ENCODE measurements at regions not wholly inside any gene's neighbourhood (a gene's known extent, or its start where the extent isn't known, plus 50 kb on each side); places are given as distances from the start of the nearest gene placed in this dataset.

GRCh38 chr15:100735129-100736053 lies 133.0 kb downstream of the ASB7 start:
- DNase-seq, result no peak

GRCh38 chr15:100737214-100737613 lies 134.8 kb downstream of the ASB7 start:
- no peak for DNase-seq

DNA sequence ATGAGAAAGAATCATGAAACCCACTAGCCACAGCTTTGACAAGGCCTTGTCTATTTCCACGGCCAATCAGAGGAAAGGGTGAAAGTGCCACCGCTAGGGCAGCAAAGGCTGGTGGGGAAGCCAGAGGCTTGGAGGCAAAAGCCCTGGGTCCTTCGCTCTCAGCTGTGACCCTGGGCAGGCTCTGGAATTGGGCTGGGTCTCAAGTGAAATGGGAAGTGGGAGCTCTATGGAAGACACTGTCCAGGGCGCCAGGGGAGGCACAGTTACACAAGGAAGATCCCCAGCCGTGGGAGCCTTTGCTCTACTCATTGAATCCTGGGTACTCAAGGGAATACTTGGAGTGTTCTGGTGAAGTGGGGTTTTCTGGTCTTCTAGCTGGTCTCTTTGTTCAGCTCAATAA lies 136.2 kb downstream of the ASB7 start:
- no peak for DNase-seq

GRCh38 chr15:100740138-100740537 lies 137.7 kb downstream of the ASB7 start:
- no peak for DNase-seq

DNA sequence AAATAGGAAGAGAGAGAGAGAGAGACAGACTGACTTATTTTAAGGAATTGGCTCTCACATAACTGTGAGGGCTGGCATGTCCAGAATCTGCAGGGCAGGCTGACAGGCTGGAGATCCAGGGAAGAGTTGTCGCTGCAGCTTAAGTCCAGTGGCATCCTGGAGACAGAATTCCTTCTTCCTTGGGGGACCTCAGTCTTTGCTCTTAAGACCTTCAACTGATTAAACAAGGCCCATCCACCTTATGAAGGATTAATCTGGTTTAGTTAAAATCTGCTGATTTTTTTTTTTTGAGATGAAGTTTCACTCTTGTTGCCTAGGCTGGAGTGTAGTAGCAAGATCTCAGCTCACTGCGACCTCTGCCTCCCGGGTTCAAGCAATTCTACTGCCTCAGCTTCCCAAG lies 128.0 kb upstream of the ALDH1A3 start:
- no peak for DNase-seq

DNA sequence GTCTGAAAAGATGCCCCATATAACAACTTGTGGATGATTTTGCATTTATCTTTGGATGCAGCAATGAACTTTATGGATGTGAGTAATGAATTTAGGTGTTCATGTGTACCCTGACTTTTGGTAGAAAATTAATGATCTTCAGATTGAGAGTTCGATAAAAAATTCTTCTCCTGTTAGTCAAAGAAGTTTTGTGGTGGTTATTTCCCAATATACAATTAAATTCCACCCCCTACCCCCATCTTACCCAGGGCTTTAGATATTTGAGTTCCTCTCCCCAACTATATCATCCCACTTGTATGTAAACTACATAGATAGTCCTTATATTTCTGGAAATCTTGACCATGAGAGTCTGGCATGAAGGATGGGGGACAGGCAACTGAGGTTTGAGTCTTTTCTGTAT lies 126.1 kb upstream of the ALDH1A3 start:
- no peak for DNase-seq

DNA sequence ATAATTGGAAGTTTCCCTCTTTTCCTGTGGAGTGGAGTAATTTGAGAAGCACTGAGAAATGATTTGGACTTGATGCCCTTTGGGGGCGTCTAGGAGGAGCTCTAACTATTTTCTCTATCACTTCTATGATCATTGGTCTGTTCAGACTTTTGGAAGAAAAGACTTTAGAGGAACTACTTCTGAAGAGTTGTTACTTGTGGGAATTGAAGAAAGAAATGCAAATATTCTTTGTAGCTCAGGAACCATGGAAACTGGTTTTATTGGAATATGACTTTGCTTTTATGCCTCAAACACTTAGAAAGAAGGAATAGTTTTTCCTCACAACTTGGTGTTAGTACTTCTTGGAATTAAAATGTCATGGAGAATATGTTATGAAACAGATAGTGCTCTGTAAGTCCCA lies 122.0 kb upstream of the ALDH1A3 start:
- DNase-seq, result no peak

DNA sequence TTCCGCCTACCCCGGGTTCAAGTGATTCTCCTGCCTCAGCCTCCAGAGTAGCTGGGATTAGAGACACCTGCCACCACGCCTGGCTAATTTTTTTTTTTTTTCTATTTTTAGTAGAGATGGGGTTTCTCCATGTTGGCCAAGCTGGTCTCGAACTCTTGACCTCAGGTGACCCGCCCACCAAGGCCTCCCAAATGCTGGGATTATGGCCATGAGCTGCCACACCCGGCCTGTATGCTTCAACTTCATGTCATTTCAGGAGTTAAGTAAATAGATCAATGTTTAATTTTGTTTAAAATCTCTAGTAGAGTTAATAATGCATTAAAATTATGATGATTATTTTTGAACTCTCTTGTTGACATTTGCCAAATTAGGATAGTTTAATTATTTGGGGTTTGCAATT lies 121.1 kb upstream of the ALDH1A3 start:
- no peak for DNase-seq

DNA sequence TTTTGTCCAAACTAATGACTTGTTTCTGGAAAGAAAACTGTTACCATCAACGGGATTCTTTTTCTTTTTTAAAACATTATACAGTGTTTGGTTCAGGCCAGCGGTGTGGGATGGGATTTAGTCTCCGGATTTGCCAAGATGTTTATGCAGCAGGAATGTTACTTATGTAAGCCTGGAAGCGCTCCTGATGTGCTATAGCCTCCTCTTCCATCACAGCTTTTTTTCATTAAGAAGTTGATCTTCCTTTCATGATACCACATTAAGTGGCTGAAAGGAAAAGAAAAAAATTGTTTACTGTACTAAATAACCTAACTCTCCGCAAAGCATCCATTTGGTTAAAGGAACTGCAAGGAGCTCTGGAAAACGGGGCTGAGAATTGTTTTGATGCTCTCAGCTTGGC lies 120.5 kb upstream of the ALDH1A3 start:
- DNase-seq, result no peak

GRCh38 chr15:100759698-100760356 lies 119.8 kb upstream of the ALDH1A3 start:
- DNase-seq, result no peak

- no peak for DNase-seq
These were observed 119.2 kb upstream of the ALDH1A3 start for GRCh38 chr15:100760357-100760903.

- DNase-seq, result no peak
These were observed 118.2 kb upstream of the ALDH1A3 start for GRCh38 chr15:100761290-100761935.

GRCh38 chr15:100762289-100762688 lies 117.3 kb upstream of the ALDH1A3 start:
- DNase-seq, result no peak

DNA sequence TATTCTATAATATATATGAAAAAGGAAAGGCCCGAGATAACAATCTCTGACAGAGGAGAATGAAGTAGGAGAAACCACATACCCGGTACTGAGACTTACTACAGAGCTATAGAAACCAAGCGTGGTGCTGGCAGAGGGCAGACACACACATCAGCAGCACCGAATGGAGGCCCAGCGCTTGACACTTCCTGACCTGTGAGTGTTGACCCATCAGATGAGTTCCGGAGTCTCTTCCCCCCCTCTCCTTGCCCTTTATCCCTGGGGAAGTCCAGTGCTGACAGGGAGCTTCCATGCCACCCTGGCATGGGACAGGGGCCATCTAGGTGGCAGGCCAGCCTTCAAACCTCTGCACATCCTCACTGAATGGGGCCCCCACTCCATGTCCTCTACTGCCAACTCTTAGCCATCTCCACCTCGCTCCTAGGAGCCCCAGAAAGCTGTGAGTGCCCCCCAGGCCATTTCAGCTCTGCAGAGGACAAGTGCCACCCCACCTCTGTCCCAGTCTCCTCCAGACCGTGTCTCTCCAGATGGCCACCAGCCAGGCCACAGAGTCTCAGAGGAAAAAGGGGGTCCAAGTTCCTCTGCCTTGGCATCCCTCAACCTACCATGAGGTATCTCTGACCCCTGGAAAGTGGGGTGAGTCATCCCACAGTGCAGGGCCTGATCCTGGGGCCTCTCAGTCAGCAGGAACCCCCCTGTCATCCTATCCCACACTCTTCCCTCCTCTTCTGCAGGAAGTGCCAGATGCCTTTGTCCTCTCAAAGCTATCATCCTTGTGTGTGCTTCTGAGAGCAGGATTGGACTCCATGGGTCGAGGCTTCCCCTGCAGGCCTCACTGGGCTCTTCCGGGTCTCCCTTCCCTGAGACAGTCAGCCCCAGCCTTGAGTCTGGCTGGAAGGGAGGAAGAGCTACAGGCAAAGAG lies 116.5 kb upstream of the ALDH1A3 start:
- no peak for DNase-seq

DNA sequence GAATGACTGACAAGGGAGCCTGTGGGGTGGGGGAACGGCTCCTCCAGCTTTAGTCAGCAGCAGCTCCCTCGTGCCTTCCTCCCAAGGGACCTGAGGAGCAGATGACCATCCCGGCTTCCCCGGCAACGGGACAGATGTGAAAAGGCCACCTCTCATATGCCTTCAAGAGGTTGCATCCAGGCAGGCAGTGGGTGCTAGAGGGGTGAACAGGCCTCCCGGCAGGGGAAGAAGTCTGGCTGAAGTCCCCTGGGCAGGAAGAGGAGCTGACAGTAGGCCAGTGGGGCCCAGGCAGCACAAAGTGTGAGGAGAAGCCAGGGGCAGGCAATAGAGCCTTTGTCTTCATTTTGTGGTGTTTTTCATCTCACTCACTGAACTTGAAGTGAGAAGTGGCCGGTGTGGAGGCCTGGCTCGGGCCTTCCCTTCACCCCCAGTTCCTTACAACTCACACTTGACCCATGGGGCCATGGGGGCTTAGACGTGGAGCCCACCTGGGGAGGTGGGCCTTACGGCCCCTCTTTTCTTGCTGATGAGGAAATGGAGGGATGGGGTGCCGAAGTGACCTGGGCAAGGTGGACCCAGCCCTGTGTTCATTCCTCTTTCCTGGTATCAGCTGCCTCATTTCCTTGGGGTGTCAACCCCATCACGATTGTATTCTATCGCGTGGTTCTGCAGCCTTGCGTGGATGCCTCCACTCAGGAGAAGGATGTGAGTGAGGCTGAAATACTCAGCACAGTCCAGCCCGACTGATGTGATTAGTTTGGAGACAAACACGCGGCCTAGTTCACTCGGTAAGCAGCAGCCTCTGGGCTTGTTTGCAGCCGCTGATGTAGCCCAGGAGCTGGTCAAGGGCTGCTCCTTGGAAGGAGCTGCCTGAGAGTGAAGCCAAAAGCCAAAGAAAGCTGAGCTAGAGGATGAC lies 115.5 kb upstream of the ALDH1A3 start:
- no peak for DNase-seq

- no peak for DNase-seq
These were observed 114.7 kb upstream of the ALDH1A3 start for GRCh38 chr15:100764778-100765466.

DNA sequence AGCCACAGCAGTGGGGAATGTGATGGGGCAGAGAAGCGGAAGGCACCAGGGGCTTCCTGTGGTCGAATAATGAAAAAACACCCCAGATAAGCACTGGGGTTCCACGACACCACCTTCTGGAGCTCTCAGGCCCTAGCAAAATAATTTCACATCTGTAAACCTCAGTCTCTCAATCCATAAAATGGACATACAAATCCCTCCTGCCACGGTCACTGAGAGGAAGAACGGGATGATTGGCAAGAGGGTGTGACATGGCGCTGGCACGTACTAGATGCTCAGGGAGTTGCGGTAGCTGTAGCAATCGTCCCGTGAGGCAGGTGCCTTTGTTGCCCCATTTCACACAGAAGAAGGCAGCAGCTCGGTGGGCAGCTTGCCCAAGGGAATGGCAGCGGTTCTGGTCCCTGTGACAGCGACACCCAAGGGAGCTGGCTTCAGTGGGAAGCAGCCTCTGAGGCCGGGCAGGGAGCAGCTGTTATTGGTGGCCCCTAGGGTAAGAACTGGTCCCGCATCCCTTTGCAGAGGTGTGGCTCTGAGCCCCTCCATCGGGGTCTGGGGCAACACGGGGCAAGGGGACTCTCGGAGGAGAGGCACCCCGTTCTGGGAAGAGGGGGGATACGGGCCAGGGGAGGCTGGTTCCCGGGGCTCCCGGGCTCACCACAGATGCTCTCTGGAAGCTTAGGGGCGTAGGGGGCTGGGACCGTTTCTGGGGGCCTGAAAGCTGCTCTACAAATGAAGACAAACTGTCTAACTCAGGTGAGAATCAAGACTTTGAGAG lies 114.0 kb upstream of the ALDH1A3 start:
- no peak for DNase-seq

- DNase-seq, result no peak
These were observed 113.2 kb upstream of the ALDH1A3 start for GRCh38 chr15:100766243-100767000.

Measured in activated CD8-positive, alpha-beta memory T cell treated with anti-CD3 and anti-CD28 coated beads, Interleukin-2, amount 50 U/mL, for 48 hours (primary cell).